ENCODE measurements at regions not wholly inside any gene's neighbourhood (a gene's known extent, or its start where the extent isn't known, plus 50 kb on each side); places are given as distances from the start of the nearest gene placed in this dataset.

DNA sequence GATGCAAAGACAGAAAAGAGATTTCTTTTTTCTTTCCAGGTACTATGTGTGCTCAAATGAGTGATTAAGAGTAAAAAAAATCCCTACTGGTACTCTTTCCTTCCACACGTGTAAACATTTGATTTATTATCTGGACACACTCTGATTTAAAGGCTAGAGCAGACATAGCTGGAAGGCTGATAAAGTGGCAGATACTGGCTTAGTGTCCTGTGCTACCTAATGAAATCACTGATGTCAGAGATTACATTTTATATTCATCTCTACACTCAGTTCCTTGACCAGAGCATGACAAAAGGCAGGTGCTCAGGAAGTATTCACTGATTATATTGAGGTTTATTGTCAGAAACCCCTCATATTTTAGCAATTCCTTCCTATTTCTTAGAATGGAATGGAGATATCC, 136.6 kb upstream of the SLC38A2 start:
- H3K27ac ChIP-seq, result no peak overlapping the region
- TF ChIP-seq, protein P1, sequence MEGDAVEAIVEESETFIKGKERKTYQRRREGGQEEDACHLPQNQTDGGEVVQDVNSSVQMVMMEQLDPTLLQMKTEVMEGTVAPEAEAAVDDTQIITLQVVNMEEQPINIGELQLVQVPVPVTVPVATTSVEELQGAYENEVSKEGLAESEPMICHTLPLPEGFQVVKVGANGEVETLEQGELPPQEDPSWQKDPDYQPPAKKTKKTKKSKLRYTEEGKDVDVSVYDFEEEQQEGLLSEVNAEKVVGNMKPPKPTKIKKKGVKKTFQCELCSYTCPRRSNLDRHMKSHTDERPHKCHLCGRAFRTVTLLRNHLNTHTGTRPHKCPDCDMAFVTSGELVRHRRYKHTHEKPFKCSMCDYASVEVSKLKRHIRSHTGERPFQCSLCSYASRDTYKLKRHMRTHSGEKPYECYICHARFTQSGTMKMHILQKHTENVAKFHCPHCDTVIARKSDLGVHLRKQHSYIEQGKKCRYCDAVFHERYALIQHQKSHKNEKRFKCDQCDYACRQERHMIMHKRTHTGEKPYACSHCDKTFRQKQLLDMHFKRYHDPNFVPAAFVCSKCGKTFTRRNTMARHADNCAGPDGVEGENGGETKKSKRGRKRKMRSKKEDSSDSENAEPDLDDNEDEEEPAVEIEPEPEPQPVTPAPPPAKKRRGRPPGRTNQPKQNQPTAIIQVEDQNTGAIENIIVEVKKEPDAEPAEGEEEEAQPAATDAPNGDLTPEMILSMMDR (IDR thresholded peaks at IDR 0.05), result no peak
- no peak for DNase-seq (ENCODE audit: low spot score)
- H3K4me3 ChIP-seq, result no peak overlapping the region

DNA sequence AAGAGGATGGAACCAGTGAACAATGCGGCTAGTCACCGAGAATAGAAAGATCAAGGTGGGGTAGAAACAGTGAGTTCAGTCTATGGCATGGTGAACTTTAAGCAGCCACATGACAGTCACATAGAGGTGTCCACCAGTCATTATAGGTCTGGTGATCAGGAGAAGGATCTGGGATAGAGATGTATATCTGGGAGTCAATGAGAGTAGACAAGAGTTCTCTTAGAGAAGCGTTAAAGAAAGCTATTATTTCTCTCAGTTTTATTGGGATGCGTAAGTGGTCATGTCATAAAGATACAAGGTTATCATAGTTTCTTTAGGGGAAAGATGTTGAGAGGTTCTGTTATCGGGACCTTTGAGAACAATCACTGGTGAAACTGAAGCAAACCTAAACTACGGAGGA, 136.1 kb upstream of the SLC38A2 start:
- TF ChIP-seq, protein P1 (IDR thresholded peaks at IDR 0.05), result no peak
- Histone ChIP-seq H3K4me3 (no peak overlapping the region), H3K27ac (no peak overlapping the region)
- no peak for DNase-seq (ENCODE audit: low spot score)

DNA sequence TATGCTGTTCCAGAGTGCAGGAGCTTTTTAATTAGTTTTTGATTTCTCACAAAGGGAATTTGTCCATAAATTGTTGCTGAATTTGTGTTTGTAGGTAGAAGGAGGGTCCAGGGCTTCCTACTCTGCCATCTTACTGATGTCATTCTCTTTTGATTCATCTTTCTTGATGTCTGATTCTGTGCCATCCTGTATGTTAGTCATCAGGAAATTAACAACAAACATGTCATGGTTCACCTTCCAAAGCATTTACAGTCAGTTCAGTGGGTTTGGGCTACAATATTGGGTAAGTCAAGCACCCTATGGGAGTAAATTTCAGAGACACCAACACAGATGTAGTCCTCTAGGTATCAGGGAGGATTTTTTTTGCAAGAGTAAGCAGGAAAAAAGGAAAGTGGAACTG, 135.2 kb upstream of the SLC38A2 start:
- H3K27ac ChIP-seq, result no peak overlapping the region
- DNase-seq (ENCODE audit: low spot score), result no peak
- no peak overlapping the region for H3K4me3 ChIP-seq
- TF ChIP-seq, protein P1 (IDR thresholded peaks at IDR 0.05), result no peak

DNA sequence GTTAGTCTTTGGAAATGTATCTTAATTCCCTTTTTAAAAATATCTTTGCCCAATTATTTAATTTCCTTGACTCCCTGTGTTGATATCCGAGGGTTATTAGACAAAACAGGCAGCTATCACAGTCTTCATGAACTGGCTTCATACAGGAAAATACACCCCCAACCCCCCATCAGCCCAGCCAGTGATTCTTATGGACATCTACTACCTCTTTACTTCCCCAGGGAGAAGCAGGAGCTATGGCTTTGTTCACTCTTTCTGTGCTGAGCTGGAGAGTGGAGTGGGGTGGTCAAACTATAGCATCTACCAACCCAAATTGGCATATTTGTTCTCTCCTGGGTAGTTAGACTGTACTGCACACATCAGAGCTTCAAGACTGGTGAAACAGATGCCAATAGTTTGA, 134.4 kb upstream of the SLC38A2 start:
- Histone ChIP-seq H3K4me3 (no peak overlapping the region), H3K27ac (no peak overlapping the region)
- no peak for DNase-seq (ENCODE audit: low spot score)
- TF ChIP-seq, protein P1 (IDR thresholded peaks at IDR 0.05), result no peak

DNA sequence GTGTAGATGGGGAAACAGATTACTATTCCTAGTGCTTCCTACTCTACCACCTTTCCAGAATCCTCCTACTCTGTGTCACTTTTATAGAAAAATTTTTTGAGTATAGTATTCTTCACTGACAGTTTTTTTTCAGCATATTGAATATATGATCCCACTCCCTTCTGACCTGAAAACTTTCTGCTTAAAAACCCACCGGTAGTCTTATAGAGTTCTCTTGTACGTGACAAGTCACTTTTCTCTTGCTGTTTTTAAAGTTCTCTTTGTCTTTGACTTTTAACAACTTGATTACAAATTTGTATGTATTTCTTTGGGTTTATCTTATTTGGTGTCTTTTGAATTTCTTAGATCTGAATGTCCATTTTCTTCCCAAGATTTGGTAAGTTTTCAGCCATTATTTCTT, 133.6 kb upstream of the SLC38A2 start:
- Histone ChIP-seq H3K4me3 (no peak overlapping the region), H3K27ac (no peak overlapping the region)
- TF ChIP-seq, protein P1 (IDR thresholded peaks at IDR 0.05), result no peak
- no peak for DNase-seq (ENCODE audit: low spot score)

DNA sequence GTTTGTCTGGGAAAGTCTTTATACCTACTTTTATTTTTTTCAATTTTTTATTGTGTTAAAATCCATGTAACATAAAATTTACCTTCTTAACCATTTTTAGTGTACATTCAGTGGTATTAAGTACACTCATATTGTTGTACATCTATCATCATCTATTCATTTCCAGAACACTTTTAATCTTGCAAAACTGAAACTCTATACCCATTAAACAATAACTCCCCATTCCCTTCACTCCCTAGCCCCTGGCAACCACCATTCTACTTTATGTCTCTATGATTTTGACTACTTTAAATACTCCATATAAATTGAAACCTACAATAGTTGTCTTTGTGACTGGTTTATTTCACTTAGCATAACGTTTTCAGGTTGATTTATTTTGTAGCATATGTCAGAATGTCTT, 131.9 kb upstream of the SLC38A2 start:
- H3K4me3 ChIP-seq, result no peak overlapping the region
- no peak overlapping the region for H3K27ac ChIP-seq
- TF ChIP-seq, protein P1 (IDR thresholded peaks at IDR 0.05), result no peak
- DNase-seq (ENCODE audit: low spot score), result no peak

DNA sequence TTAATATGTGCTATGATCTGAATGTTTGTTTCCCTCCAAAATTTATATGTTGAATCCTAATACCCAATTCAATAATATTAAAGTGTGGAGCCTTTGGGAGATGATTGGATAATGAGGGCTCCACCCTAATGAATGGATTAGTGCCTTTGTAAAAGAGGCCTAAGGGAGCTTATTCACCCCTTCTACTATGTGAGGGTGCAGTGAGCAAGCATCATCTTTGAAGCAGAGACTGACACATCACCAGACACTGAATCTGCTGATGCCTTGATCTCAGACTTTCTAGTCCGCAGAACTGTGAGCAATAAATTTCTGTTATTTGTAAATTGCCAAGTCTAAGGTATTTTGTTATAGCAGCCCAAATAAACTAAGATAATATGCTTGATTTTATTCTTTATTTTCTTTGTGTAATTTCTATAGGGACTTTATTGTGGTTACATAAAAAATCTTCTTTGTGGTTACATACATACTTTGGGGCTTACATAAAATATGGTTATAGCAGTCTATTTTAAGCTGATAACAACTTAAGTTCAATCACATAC, 131.1 kb upstream of the SLC38A2 start:
- Histone ChIP-seq H3K4me3 (no peak overlapping the region), H3K27ac (no peak overlapping the region)
- TF ChIP-seq, protein P1 (IDR thresholded peaks at IDR 0.05), result no peak
- DNase-seq (ENCODE audit: low spot score), result no peak

Measured in coronary artery (tissue), 2 donors.